HG02973 (cell line): ENCODE measurements at regions not wholly inside any gene's neighbourhood (a gene's known extent, or its start where the extent isn't known, plus 50 kb on each side); places are given as distances from the start of the nearest gene placed in this dataset.
A peak's percentile ranks its signal among the peaks of the same experiment; 100 is the strongest.
"Not testable (repeated sequence)": the region's sequence is repeated elsewhere in the genome, so short reads cannot be mapped to it uniquely, and the experiment has no call there.

Source experiments
- ATAC-seq: cut with Tn5 transposase; IDR thresholded peaks from one replicate; pipeline ENCODE4 v1.9.1; 2021; ENCODE audit warnings: moderate library complexity; ENCODE audit not compliant: unreplicated experiment

DNA sequence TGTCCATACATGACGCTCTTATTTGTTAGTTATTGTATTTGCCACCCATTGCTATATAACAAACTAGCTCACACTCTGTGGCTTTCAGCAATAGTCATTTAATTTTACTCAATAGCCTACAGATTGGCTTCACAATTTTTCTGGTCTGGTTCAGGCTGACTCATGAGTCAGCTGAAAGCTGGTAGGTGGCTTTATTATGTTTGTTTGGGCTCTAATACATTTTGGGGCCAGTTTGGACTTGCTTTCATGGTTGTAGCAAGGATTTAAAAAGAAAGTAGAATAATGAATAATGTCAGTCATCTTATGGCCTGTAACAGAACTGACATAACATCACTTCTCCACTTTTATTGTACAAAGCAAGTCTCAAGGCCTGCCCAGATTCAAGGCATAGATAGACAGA lies 338.7 kb downstream of the LRRIQ3 start:
- no peak for ATAC-seq

DNA sequence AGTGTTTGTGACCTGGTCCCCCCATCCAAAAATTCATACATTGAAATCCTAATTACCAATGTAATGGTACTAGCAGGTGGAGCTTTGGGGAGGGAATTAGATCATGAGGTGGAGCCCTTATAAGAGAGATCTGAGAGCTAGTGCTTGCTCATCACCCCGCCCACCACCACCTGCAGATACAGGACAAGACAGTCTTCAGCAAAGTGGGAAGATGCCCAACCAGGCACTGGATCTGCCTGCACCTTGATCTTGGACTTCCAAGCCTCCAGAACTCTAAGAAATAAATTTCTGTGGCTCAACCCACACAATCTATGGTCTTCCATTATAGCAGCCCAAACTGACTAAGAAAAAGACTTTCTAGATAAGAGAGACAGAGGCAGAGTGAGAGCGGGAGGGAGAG lies 343.4 kb downstream of the LRRIQ3 start:
- no peak for ATAC-seq

DNA sequence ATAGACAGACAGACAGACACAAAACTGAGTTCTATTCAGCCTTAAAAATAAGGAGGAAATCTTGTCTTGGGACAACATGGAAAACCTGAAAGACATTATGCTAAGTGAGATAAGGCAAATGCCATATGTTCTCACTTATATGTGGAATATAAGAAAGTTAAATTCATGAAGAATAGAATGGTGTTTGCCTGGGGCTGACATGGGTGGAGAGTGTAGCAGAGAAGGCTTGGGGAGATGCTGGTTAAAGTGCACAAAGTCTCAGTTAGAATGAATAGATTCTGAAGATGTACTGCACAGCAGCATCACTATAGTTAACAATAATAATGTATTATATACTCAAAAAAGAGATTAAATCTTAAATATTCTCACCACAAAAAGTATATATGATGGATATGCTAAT lies 355.5 kb downstream of the LRRIQ3 start:
- ATAC-seq: no peak

DNA sequence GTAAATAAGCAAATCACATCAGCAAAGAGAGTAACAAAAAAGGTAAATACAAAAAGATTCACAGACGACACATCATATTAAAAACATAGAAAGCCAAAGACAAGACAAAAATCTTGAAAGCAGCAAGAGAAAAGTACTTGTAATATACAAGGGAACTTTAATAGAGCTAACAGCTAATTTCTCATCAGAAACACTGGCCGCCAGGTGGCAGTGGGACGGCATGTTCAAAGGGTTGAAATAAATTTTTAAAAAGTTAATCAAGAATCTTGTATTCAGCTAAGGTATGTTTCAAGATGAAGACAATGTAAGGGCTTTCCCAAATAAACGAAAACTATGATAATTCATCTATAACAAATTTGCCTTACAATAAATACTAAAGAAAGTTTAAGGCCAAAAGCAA lies 358.1 kb downstream of the LRRIQ3 start:
- no peak for ATAC-seq

DNA sequence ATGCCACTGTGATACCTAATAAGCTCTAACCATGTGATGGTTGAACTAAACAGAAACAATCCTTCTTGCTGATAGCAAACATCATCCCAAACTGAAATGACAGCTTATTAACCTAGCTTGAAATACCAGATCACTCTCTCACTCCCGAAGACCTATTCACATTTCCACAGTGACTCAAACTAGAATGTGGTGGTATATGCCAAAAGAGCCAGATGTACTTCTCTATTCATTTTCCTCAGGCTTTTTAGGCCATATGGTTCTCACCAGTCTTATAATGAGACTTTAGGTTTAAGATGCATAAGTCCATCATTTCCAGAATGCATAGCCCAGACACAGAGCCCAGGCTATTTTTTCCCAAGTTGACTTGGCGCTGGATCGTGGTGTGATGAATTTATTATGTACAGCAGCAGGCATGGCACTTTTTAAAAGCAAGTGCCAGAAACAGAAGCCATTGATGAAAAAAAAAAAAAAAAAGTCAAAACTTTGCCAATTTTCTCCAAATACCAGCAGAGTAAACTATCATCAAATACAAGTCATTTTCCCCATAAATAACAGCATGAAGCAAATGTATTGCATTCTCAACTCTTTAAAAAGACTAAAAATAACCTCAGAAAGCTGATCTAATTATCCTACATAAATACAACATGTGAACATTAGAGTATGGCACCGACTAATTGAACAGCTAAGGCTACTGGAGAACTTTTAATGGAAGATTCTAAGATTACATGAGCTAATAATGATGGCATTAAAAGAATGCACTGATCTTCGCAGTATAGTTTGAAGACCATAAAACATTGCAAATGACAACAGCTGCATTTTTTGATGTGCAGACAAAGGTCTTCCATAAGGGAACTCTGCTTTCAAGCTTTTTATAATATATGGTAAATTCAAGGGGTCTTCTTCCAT lies 365.4 kb downstream of the LRRIQ3 start:
- no peak for ATAC-seq

DNA sequence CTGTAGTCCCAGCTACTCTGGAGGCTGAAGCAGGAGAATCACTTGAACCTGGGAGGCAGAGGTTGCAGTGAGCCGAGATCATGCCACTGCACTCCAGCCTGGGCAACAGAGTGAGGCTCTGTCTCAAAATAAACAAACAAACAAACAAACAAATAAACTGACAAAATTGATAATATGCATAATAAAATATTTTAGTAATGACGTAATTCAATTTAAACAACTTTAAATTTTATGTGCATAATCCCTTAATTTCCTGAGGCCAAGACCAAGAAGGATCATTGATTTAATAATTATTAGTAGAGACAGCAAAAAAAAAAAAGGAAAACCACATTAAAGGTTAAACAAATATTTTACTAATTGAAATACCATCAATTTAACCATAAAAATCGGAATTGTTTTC lies 370.7 kb downstream of the LRRIQ3 start:
- ATAC-seq: not testable (repeated sequence)

DNA sequence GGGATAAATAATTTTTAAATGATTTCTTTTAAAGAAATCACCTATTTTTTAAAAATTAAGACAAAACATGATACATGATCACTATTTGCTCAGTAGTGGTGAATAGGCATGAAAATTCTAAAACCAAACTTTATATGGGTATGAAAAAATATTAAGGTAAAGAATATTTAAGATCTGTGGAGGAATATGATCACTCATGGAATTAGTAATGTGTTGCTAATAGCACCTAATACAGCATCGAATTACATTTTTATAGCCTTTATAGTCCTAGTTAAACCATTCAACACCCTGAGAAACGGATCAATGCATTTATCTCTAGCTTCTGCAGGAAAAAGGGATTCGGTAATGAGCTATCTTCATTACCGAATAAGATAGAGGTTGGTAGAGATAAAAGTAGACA lies 373.9 kb downstream of the LRRIQ3 start:
- no peak for ATAC-seq

DNA sequence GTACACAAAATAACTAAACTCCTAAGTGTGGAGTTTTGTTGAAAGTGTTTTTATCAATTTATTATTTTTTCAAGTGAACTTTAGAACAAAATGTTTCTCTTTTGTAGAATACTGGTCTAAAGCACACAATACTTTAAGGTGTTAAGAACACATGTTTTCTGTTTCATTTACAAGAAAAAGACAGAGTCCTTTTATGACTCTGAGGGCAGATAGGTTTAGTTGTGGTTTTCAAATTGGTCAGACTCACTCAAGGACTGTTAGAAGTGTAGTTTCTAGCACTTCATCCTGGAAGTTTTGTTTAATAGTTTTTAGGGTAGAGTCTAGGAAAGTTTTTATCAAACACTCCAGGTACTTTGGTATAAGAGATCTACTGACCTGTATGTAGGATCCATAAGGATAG lies 376.5 kb downstream of the LRRIQ3 start:
- peak; percentile 96 for ATAC-seq

DNA sequence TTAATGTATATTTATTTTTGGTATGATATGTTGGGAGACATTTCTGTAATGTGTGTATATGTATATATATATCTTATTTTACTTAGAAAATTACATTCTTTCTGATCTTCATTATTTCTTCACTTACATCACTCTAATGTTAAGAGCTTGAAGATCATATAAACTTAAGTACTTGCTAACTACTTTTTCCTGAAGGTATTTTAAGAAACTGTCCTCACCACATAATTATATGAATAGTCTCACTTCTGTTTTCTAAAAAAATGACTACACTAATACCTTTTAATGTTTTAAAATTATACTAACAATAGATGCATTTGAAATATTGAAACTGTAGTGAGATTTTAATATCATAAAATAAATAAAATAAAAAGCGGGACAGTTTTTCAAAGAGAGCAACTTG lies 377.1 kb downstream of the LRRIQ3 start:
- peak; percentile 47 for ATAC-seq

DNA sequence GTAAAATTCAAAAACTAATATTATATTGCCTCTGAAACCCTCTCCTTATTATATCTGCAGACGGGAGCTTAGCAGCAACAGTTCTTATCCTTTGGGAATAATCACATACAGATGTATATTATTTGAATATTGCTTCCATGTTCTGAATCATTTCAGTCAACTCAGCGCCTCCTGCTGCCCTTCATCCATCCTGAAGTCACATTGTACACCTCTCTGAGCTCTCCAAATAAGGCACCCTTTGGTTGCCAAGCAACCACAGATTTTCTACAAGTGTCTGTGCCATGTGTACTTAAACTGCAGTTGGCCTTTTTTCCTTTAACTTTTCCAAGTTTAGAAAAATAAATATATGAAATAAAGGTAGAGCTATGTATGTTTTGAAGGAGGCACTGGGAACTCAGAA lies 384.3 kb downstream of the LRRIQ3 start:
- no peak for ATAC-seq

DNA sequence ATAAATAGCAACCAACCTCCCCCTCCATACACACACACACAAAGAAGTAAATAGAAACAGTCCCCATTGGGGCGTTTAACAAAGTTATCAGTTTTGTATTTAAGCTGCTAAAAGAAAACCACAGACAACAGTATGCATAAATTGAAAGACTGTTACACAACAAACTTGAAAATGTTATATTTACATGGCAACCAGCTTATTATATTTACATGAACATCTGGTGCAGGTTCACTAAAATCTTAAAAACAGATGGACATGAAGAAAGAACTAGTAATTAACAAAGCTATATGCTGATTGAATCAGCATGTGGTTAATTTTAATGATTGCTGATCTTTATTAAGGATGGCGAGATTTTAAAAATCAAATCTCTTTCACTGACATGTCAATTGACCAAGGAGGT lies 384.7 kb downstream of the LRRIQ3 start:
- no peak for ATAC-seq

DNA sequence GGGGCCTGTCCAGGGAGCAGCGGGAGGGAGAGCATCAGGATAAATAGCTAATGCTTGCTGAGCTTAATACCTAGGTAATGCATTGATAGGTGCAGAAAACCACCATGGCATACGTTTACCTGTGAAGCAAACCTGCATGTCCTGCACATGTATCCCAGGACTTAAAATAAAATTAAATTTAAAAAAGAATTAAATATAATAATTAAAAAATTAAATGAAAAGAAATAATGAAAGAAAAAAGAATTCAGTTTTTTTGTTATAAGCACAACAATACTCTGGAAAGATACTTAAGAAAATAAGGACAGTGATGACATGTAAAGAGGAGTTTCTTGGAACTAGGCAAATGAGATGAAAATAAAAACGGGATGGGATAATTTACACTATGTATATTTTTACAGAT lies 386.2 kb downstream of the LRRIQ3 start:
- no peak for ATAC-seq

DNA sequence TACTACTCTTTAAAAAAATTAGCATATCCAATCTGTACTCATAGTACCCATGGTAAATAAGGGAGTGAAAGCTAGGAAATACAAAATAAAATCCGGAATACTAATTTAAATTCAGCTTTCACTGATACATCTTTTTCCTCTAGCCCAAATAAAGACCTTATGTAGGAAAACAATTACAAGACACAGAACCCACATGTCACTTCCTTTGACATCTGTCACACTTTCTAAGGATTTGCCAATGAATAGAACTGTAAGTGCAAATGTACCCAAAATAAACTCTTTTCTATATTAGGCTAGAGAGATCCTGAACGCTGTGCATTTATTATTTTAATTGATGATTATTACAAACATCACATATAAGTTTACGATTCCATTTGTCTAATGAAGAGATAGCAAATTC lies 393.0 kb downstream of the LRRIQ3 start:
- no peak for ATAC-seq

DNA sequence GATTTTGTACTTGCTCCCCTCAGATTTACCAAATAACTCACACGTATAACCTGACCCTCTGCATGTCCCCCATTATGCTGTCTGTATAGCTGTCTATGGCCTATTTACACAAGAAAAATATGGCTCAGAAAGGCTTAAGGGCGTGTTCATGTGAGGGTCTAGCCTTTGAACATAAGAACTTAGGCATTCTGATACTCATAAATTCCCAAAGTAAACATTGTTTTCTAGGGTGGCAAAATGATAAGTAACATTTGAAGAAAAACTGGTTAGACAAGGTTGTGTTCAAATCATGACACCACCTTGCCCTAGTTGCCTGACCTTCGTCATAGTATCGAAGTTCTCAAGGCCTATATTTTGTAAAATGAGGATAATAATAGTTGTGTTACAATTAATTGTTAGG lies 394.6 kb downstream of the LRRIQ3 start:
- ATAC-seq: no peak

DNA sequence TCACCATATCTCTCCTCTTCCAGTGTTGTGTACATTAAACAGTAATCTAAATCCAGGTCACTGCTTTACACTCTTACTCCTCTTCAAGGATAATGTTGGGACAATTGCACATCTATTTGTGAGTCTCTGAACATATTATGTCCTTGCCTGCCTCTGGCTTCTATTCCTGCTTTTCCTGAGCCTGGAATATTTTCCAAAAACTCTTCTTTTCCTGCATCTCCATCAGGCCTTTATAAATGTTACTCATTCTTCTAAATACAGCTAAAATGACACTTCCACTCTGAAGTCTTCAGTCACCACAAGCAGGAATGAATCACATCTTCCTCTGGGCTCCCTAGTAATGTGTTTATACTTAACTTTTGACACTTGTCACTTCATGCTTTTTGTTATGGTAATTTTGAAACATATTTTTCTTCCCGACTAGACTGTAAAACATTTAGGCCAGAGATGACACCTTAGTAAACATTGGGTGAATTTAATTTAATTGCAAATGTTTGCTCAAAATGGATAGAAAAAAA lies 396.0 kb downstream of the LRRIQ3 start:
- no peak for ATAC-seq

DNA sequence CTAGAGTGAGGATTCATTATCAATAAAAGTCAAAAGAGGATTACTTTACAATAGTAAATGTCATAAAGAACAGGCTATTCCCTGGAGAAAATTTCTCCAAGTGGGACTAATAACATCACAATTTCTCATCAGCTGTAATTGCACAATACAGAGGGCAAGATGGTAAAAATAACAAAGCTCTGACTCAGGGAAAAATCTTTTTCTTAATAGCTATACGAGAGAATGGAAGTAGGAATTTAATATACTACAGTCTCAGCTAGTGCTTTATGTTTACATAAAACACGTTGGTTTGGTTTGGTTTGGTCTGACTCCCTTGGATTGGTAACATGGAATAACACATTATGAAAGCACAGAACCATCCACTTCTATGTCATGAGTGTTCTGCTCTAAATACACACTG lies 397.6 kb downstream of the LRRIQ3 start:
- no peak for ATAC-seq

DNA sequence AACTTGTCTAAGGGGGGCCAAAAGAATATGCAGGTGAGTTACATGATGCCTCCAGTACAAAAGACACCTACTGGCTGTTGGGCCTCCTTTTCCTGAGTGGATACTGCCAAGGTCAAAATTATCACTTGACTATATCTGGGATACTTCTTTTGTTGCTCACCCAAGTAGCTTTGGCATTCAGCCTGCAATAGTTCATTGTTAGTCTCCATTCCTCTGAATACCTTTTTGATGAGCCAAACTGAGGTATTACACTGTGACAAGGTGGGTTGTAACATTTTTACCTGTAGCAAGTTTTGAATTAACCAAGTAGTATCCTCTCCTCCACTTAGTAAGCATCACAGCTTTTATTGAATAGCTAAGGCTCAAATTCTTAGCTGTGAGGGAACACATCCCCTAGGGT lies 408.0 kb downstream of the LRRIQ3 start:
- ATAC-seq: no peak

DNA sequence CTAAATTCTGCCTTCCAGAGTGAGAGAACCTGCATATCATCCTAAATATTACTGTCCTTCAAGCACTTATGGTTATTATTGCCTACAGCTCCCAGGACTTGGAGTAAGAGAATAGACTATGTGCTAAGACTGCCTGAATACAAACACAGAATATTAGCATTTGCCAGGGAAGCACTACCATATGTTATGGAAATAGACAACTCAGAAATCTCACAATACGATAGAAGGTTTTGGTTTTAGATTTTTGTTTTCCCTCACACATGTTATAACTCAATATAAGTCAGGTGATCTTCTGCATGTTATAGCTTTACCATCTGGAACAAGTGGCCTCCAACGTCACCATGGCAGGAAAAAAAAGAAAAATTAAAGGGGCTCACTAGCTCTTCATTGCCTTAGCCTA lies 413.9 kb downstream of the LRRIQ3 start:
- ATAC-seq: no peak

DNA sequence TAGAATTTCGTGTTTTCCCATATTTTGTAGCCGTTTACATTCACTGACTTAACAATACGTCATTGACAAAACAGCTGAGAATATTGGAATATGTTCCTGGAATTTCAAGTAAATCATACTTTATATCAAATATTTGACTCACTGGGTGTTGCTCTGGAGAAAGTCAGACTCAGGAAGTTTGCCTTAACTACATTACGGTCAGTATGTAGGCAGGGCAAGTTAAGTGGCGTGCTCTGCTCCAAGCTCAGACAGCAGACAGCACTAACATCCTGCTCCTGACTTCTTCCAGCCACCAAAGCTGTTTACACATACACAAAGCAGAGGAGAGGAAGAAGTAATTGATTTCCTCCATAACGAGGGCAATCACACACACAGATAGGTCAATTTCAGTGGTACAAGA lies 414.6 kb downstream of the LRRIQ3 start:
- ATAC-seq: no peak

DNA sequence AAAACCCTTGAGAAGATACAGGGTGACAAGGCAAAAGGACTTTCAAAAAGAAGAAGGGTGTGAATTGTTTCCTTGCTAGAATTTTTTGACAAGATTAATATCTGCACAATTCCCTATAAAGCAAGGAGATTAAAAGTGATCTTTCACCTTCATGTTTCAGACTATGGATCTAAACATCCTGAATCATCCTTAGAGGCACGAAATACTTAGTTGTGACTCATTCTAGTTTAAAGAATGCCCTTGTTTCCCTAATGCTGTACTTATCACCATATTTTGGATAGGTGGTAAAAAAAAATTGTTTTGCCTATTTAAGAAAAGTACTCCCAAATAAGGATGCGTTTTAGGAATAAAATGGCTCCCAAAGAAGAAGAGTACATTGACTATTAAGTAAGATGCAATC lies 415.1 kb downstream of the LRRIQ3 start:
- ATAC-seq: no peak

DNA sequence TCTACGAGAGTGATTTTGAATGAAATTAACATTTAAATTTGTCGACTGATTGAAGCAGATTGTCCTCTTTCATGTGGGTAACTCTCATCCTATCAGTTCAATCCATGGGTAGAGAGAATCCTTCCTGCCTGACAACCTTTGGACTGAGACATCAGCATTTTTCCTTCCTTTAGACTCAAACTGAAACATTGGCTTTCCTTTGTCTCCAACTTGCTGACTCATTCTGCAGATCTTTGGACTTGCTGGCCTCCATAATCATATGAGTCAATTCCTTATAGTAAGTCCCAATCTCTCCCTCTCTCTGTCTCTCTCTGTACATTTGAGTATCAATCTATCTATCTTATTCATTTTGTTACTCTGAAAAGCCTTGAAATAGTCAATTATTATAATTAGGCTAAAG lies 416.7 kb downstream of the LRRIQ3 start:
- ATAC-seq: no peak

DNA sequence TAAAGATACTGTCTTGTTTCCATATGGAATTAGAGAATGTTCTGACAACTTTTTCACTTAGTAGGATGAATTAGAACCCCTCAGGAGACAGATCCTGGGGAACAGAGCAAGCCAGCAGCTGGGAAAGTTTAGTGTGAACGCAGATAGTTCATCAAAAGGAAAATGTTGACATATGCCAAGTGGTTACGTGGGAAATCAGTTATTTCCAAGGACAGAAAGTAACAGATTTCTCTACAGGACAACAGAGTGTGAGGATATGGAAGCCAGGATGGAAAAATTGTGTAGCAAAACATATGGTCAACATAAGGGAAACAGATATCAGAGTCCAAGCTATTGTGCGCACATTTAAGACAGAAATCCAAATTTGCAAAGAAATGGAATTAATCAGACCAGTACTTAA lies 419.5 kb downstream of the LRRIQ3 start:
- no peak for ATAC-seq

DNA sequence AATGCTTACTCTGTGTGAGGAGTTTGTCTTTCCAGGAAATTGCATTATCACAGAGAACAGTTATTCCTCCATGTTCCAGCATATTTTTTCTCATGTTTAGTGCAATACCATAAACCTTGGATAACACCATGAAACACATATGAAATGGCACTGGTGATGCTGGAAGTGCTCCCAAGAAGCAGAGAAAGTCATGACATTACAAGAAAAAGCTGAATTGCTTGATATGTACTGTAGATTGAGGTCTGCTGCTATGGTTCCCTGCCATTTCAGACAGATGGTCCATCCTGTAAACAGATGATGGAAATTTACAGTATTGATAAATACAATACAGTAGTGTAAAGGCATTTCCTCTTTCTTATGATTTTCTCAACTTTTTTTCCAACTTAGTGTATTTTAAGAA lies 422.1 kb downstream of the LRRIQ3 start:
- no peak for ATAC-seq
